B cell (primary cell): ENCODE measurements at regions not wholly inside any gene's neighbourhood (a gene's known extent, or its start where the extent isn't known, plus 50 kb on each side); places are given as distances from the start of the nearest gene placed in this dataset.

Source experiments
- ATAC-seq: fragments of 200-7000 bp; cut with Tn5 transposase; one replicate; pipeline ENCODE4 v1.10.0; 2021; ENCODE audit warnings: low read depth, mild to moderate bottlenecking, moderate number of reproducible peaks, moderate library complexity
- CTCF ChIA-PET: fragments of 350-600 bp; sonication (Branson Sonifier 250); formaldehyde crosslinking; loops from one replicate; lab custom pipeline; 2021; ENCODE audit warnings: antibody characterized with exemption, inconsistent platforms; lab: Charles Lee
- POLR2A ChIA-PET: fragments of 350-600 bp; sonication (Branson Sonifier 250); formaldehyde crosslinking; loops from one replicate; lab custom pipeline; 2021; ENCODE audit warnings: antibody characterized with exemption; lab: Charles Lee
- DNase-seq: peaks from one replicate; pipeline ENCODE4 v3.0.0; 2013
- H2AFZ ChIP-seq: 2 replicates; pipeline ENCODE4 v1.6.1; 2012; ENCODE audit warnings: mild to moderate bottlenecking, low read depth, low read length; ENCODE audit not compliant: insufficient read depth, poor library complexity, severe bottlenecking
- H3K27ac ChIP-seq, 2 donors: 1 replicate in 1 of 2; 2 replicates in 1 of 2; pipeline ENCODE4 v1.5.1; 2012 to 2013; ENCODE audit warnings: low read length in 2 of 2, mild to moderate bottlenecking in 2 of 2, moderate library complexity in 1 of 2
- H3K27me3 ChIP-seq, 4 experiments: fragments of 200-600 bp in 1 of 4; sonication (generic) in 1 of 4; replicated peaks in 1 of 4; 1 replicate in 2 of 4; 2 replicates in 2 of 4; pipeline versions ENCODE4 v1.6.1 to v1.7.0; 2013 to 2016; ENCODE audit warnings: low read length in 3 of 4, mild to moderate bottlenecking in 2 of 4, mixed read lengths in 1 of 4, moderate library complexity in 1 of 4; ENCODE audit not compliant: insufficient read depth in 4 of 4, control insufficient read depth in 3 of 4; ENCODE audit errors: control extremely low read depth in 1 of 4
- H3K36me3 ChIP-seq, 2 experiments: replicated peaks in 1 of 2; 1 replicate in 1 of 2; 2 replicates in 1 of 2; pipeline versions ENCODE4 v1.6.1 to v1.7.1; 2013; ENCODE audit warnings: low read length in 1 of 2; ENCODE audit not compliant: insufficient read depth in 2 of 2, control insufficient read depth in 1 of 2; ENCODE audit errors: control extremely low read depth in 1 of 2, extremely low read depth in 1 of 2
- H3K4me1 ChIP-seq, 2 donors: fragments of 200-600 bp in 1 of 2; sonication (generic) in 1 of 2; 1 replicate in 1 of 2; 2 replicates in 1 of 2; pipeline versions ENCODE4 v1.5.1 to v1.6.1; 2013 to 2017; ENCODE audit warnings: low read length in 2 of 2; ENCODE audit not compliant: control insufficient read depth in 2 of 2, insufficient read depth in 2 of 2
- H3K4me2 ChIP-seq: replicated peaks from 2 replicates; pipeline ENCODE3; 2012; ENCODE audit warnings: mild to moderate bottlenecking, low read depth, low read length; ENCODE audit not compliant: poor library complexity, severe bottlenecking
- H3K4me3 ChIP-seq, 5 experiments: fragments of 200-600 bp in 1 of 5; sonication (generic) in 1 of 5; 1 replicate in 3 of 5; 2 replicates in 2 of 5; pipeline versions ENCODE4 v1.5.1 to v1.7.0; 2011 to 2016; ENCODE audit warnings: low read length in 4 of 5, mild to moderate bottlenecking in 4 of 5, low read depth in 2 of 5, control low read depth in 1 of 5, moderate library complexity in 1 of 5; ENCODE audit not compliant: insufficient read depth in 1 of 5; ENCODE audit errors: control extremely low read depth in 1 of 5, extremely low read depth in 1 of 5
- H3K79me2 ChIP-seq: fragments of 200-600 bp; sonication (generic); one replicate; pipeline ENCODE4 v1.6.0; 2016; ENCODE audit warnings: low read length; ENCODE audit not compliant: control insufficient read depth, insufficient read depth
- H3K9ac ChIP-seq: fragments of 200-600 bp; sonication (generic); 2 replicates; pipeline ENCODE4 v1.6.1; 2017; ENCODE audit warnings: mild to moderate bottlenecking, low read length, moderate library complexity
- H3K9me3 ChIP-seq, 3 donors: one replicate each; pipeline versions ENCODE4 v1.6.1 to v1.7.1; 2013; ENCODE audit warnings: low read length in 2 of 3; ENCODE audit not compliant: control insufficient read depth in 2 of 3, insufficient read depth in 1 of 3; ENCODE audit errors: control extremely low read depth in 1 of 3
- H4K20me1 ChIP-seq: 2 replicates; pipeline ENCODE4 v1.6.0; 2012; ENCODE audit warnings: mild to moderate bottlenecking, low read length; ENCODE audit not compliant: insufficient read depth, control insufficient read depth, poor library complexity, severe bottlenecking
- H3K27ac Mint-ChIP-seq: one replicate; pipeline ENCODE4 v1.8.0; 2021; ENCODE audit warnings: mixed read lengths
- H3K27me3 Mint-ChIP-seq: one replicate; pipeline ENCODE4 v1.8.0; 2021; ENCODE audit warnings: mixed read lengths
- H3K4me1 Mint-ChIP-seq: one replicate; pipeline ENCODE4 v1.8.0; 2021; ENCODE audit warnings: mixed read lengths
- H3K4me3 Mint-ChIP-seq: one replicate; pipeline ENCODE4 v1.8.0; 2021; ENCODE audit warnings: mixed read lengths
- H3K9me3 Mint-ChIP-seq: one replicate; pipeline ENCODE4 v1.8.0; 2022; ENCODE audit warnings: mixed read lengths; ENCODE audit not compliant: insufficient read depth
- CTCF ChIP-seq: fragments of 200-600 bp; IDR thresholded peaks from one replicate; pipeline ENCODE4 v1.8.0; 2022; ENCODE audit warnings: antibody characterized with exemption, mild to moderate bottlenecking
- EZH2 ChIP-seq: IDR thresholded peaks from 2 replicates; pipeline ENCODE4 v1.6.1; 2012; ENCODE audit warnings: borderline replicate concordance, low read depth, mild to moderate bottlenecking, moderate library complexity, low read length; ENCODE audit not compliant: insufficient read depth, poor library complexity, severe bottlenecking
- WGBS: methylation state at CpG from one replicate; pipeline ENCODE4 v1.1.5; 2013; ENCODE audit warnings: missing lambda C conversion rate; ENCODE audit not compliant: insufficient coverage; 5-methylcytosine and 5-hydroxymethylcytosine counted together
- intact Hi-C: fragments of 100-400 bp; cut with micrococcal nuclease; formaldehyde crosslinking; loops from one replicate; pipeline ENCODE4 v1.10.0; 2022

- TF ChIP-seq EZH2 = no peak
- TF ChIP-seq CTCF = no peak
- intact Hi-C loops = no loop called here
- Histone ChIP-seq H3K4me1 (no peaks in the 10 kb centered on the region), H4K20me1 (no peaks in the 10 kb centered on the region), H3K4me3 (no peak overlapping the region), H3K27me3 (no peaks in the 10 kb centered on the region), H3K36me3 (no peaks in the 10 kb centered on the region), H3K4me2 (no peak overlapping the region), H3K9me3 (no peaks in the 10 kb centered on the region), H3K9ac (no peak overlapping the region), H2AFZ (no peak overlapping the region), H3K79me2 (no peaks in the 10 kb centered on the region), H3K27ac (no peak overlapping the region)
- Mint-ChIP-seq H3K4me3 (no peak overlapping the region), H3K9me3 (peaks cover 3% of the 10 kb centered on the region), H3K27me3 (no peaks in the 10 kb centered on the region), H3K4me1 (no peaks in the 10 kb centered on the region), H3K27ac (no peak overlapping the region)
- DNase-seq (no peak), ATAC-seq (no peak)
- POLR2A ChIA-PET = no interaction called here
- no CpG with 5 or more reads among the region's 3 CpGs for WGBS
- CTCF ChIA-PET = no interaction called here
Measured at GRCh38 chrX:114268643-114269042, 315.2 kb upstream of the HTR2C start.

GRCh38 chrX:114267142-114267541, 316.7 kb upstream of the HTR2C start:
- CTCF ChIA-PET = no interaction called here
- DNase-seq = no peak
- no peak overlapping the region for H3K4me3 Mint-ChIP-seq
- Histone ChIP-seq H3K9ac (no peak overlapping the region), H3K79me2 (no peaks in the 10 kb centered on the region), H3K27ac (no peak overlapping the region), H3K9me3 (no peaks in the 10 kb centered on the region), H2AFZ (no peak overlapping the region), H3K4me1 (no peaks in the 10 kb centered on the region), H4K20me1 (no peaks in the 10 kb centered on the region), H3K27me3 (no peaks in the 10 kb centered on the region), H3K4me2 (no peak overlapping the region), H3K36me3 (no peaks in the 10 kb centered on the region), H3K4me3 (no peak overlapping the region)
- H3K9me3 Mint-ChIP-seq = peaks cover 3% of the 10 kb centered on the region
- intact Hi-C loops = no loop called here
- no peak overlapping the region for H3K27ac Mint-ChIP-seq
- POLR2A ChIA-PET = no interaction called here
- TF ChIP-seq EZH2 = no peak
- no peak for TF ChIP-seq CTCF
- WGBS = no CpG with 5 or more reads among the region's 5 CpGs
- no peak for ATAC-seq
- no peaks in the 10 kb centered on the region for H3K4me1 Mint-ChIP-seq
- no peaks in the 10 kb centered on the region for H3K27me3 Mint-ChIP-seq
